Hepatic stellate cell (primary cell): ENCODE measurements at regions not wholly inside any gene's neighbourhood (a gene's known extent, or its start where the extent isn't known, plus 50 kb on each side); places are given as distances from the start of the nearest gene placed in this dataset.
"Not testable (repeated sequence)": the region's sequence is repeated elsewhere in the genome, so short reads cannot be mapped to it uniquely, and the experiment has no call there.

Experiments
- DNase-seq: peaks from one replicate; pipeline ENCODE4 v3.0.0; 2011; ENCODE audit warnings: low spot score

- no peak for DNase-seq
These were observed 425.6 kb upstream of the TNC start for GRCh38 chr9:115543511-115543910.

DNA sequence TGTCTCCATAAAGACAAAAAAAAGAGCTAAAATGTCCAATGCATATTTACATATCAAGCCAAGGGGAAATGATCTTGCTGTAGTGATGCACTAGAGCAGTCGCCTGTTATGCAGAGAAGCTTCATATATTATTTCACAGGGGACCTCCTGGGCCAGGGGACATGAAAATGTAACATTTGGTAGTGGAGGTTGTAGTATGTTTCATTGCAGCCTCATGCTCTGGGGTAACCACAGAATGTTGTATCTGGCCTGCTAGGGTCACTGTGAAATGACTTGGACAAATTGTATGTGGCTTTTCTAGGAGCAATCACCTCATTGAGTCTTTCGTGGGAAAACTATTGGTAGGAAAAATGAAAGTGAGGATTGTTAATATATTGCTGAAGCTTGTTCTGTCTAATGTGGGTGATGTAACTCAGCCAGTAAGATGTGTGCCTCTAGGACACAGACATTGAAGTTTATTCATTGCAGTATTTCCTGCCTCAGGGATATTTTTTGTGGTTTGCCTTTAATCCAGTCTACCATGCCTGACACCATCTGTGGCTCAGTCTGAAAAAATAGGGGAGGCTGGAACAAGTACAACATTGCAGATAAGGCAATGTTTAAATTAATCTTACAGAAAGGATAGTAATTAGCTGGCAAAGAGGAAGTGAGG is 430.8 kb upstream of the TNC start:
- no peak for DNase-seq

DNA sequence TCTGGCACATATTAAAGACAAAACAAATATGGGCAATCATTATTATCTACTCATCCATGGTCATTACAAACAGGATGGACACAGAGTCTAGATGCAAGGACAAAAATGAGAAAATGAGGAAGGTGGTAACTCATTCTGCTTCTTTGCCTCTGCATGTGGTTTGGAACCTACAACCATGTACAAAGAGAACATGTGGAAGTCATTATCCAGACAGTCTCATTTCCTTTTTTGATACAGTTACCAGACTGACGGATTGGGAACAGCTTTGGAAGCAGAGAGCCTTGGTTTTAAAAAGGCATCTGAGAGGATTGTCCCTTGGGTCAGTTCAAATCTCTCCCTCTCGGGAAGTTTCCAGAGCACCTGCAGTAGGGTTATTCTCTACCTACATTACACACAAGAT is 433.4 kb upstream of the TNC start:
- DNase-seq, result no peak

DNA sequence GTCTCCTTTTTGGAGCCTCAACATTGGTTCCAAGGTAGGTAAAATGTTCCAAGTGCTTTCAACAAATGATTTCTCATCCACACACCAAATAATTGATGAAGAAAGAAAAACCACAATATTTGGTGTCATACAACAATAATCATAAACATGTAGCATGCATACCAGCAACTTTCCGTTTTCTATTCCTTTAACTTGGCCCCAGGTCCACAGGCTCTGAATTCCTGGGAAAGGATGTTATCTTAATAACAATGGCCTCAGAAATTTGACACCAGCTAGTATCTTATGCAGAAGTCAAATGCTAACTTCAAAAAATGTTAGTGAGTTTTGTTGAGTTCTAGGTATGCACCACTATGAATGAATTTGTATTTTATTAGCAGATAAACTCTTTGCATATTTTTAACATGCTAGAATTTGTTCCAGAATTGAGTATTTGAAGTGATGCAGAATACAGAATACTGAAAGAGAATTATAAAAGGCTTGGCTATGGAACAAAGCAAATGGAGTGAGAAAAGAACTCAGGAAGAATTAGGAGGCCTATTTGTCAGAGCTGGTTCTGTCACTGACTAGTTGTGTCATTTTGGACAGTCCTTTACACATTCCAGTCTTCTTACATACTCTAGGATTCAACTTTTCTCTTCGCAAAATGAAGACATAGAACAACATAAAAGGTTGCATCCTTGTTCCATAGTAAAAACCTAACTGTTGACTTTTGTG is 435.3 kb upstream of the TNC start:
- DNase-seq, result no peak

DNA sequence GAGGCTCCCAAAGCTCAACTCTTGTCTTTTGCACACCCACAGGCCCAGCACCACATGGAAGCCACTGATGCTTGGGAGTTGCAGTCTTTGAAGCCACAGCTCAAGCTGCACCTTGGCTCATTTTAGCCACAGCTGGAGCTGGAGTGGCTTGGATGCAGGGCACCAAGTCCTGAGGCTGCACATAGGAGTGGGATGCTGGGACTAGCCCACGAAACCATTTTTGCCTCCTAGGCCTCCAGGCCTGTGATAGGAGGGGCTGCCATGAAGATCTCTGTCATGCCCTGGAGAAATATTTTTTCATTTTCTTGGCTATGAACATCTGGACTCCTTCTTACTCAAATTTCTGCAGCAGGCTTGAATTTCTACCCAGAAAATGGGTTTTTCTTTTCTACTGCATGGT is 438.5 kb upstream of the TNC start:
- DNase-seq, result no peak

GRCh38 chr9:115575147-115575546 is 457.2 kb upstream of the TNC start:
- DNase-seq, result no peak

- not testable (repeated sequence) for DNase-seq
These were observed 467.5 kb upstream of the TNC start for GRCh38 chr9:115585458-115585857.

DNA sequence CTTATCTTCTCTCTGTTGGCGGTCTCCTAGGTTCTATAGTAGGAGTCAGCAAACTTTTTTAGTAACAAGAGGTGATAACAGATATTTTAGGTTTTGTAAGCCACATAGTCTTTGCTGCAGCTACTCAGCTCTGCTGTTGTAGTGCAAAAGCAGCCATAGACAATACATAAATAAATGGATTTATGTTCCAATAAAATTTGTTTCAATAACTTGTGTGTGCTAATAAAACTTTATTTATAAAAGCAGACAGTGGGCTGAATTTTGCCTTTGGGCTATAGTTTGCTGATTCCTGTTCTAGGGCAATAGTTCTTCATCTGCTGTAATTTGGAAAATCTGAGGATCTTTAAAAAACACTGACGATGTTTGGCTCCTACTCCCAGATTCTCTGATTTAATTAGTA is 469.4 kb upstream of the TNC start:
- no peak for DNase-seq

DNA sequence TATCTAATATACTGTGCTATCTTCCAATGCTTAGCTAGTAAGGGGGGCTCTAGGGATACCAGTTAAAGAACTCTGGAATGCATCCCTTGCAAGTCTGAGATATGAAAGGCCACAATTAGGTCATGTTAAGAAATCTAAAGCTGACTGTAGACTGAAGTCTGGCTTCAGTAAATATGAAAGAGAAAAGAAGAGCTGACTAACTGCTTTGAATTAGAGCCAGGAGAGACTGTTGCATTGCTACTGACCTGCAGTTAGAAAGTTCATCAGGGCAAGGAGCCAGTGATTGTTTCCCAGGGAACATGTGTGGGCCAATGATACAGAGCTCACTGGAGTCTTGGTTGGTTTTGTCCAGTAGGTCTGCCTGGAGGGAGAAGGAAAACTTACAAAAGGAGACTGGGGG is 472.1 kb upstream of the TNC start:
- DNase-seq, result peak; percentile 57

- DNase-seq, result peak; percentile 67
These were observed 473.6 kb upstream of the TNC start for GRCh38 chr9:115591584-115591984.

DNA sequence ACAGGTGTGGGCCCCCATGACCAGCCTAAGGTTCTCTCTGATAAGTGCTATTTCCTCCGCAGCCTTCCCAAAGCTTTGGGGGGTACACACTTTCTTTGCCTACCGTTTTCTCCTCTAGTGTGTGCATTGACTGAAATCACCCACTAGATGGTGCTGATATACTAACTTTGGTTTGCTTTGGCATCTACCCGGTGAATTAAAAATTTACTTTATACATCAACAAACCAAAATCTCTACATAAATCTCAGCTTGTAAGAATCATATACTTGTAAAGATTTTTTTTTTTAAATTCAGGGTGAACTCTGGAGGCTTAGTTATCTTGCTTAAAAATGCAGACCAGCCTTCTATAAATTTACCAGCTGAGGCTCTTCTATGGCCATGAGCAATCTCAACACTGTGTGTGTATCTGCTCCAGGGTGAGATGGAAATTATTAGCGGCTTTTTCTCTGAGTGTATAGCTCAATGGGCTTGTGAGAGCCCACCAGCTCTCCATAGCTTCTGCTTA is 475.7 kb upstream of the TNC start:
- peak; percentile 19 for DNase-seq

GRCh38 chr9:115594557-115594956 is 476.6 kb upstream of the TNC start:
- no peak for DNase-seq

DNA sequence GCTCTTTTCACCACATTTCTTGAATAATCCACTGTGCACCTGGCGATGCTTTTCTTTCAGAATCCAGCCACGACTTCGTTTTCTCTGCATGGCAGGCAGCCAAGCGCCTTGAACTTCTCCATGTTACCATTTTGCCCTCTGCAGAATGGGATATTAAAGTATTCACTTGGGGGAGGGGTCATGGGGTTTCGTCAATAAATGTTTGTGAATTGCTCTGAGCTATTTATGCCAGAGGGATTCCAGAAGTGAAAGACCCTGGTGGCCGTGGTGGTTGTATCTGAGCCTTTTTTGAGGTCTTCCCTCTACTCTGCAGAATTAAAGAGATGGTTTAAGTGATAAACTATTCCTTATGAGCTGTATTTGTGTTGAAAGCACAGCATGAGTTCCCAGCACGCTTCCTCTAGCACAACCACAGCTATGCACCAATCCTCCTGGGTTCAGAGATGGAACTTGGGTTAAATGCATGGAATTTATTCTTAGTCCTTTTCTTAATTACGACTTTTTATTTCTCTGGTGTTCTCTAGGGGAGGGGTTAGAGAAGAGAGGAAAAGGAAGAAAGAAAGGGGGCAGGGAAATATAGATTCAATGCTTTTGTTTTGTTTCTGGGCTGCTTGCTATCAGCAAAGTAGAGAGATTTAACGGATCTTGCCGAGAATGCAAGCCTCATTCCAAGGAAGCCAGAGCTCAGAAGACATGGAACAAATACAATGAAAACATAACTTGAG is 478.2 kb upstream of the TNC start:
- DNase-seq, result peak; percentile 55

DNA sequence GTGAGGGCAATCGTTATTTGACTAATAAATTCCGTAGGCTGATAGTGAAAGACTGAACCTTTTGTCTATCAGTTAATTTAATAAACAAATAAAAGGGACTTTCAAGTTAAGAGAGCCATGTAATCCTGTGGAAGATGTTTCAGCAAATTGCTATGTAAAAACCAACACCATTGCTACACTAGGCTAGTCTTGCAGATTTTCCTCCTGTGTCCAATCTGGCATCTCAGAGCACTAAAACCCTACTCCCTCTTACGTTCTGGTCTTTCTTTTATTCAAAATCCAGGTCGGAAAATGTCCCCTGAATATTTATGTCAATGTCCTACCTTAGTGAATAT is 478.8 kb upstream of the TNC start:
- no peak for DNase-seq

DNA sequence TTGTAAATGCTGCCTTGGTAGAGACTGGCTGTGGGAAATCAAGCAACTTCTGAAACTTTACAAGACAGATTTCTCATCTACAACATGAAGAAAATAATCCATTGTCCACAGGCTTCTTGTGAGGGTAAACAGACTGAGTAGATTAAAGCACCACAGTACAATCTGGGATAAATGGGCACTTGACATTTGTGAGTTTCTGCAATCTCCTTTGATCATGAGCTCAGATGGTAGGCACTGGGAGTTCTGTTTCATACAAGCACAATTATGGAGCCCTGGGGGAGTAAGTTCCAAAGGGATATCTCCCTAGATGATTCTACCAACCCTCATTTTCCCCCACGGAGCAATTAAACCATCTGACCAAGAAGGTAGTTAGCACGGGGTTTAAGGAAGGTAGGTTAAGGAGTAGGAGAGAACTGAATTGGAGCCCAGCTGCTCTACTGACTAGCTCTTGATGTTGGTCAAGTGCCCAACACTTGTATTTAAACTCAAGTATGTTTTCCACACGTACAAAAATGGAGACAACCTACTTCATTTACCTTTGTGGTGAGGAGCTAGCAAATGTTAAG is 479.5 kb upstream of the TNC start:
- no peak for DNase-seq

DNA sequence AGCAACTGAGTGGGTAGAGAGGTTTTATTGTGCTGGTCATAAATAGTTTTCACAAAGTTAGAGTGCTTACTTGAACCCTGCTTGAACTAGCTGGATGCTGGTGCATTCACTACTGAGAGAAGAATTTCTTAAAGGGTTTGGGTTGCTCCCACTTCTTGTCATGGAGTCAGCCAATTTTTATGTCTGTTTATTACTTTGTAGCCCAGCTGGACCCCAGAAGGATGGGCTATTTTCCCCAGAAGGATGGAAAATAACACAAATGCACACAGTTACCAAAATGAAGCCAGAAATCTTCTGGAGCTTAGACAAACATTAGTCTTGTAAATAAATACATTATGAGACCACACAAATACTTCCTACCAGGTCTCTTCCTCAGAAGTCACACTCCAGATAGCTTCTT is 480.8 kb upstream of the TNC start:
- DNase-seq, result no peak

GRCh38 chr9:115599898-115600297 is 481.9 kb upstream of the TNC start:
- no peak for DNase-seq

- DNase-seq, result no peak
These were observed 483.5 kb upstream of the TNC start for GRCh38 chr9:115601434-115601833.

- peak; percentile 32 for DNase-seq
These were observed 487.0 kb upstream of the TNC start for GRCh38 chr9:115604831-115605483.

DNA sequence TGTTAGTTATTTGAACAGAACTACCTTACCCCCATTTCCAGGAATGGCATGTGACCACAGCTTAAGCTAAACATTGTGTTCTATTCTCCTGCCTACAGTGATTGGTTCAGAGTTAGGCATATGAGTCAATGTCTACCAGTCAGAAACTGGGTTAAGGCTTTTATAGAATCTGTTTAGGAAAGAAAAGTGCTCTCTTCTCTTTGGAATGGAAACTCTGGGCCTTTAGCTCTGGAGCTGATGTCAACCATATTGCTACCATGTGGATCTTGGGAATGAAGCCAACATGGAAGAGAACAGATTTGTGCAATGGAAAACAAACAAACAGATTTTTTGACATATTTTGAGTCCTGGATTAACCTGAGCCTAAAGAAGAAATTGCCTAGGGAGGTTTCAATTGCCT is 488.9 kb upstream of the TNC start:
- DNase-seq, result no peak

DNA sequence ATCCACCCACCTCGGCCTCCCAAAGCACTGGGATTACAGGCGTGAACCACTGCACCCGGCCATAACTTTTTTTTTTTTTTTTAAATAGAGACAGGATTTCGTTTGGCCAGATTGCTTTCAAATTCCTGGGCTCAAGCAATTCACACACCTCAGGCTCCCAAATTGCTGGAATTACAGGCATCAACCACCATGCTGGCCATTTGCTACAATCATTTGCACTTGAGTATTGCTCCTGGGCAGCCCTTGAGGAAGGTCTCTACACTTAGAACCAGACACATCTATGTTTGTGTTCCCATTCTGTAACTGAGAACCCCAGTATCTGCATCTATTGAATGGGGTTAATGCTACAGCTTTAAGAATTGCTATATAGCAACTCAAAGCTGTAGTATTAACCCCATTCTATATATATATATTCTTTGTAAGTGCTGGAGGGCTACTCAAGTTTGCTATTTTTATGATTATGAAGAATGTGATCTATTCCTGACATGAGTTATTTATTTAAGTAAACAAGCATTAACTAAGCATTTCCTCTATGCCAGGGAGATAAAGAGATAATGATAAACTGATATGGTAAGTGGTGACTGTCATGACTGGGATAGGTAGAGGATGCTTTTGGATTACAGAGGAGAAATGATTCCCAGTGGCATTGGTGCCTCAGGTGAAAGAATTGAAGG is 496.5 kb upstream of the TNC start:
- no peak for DNase-seq

DNA sequence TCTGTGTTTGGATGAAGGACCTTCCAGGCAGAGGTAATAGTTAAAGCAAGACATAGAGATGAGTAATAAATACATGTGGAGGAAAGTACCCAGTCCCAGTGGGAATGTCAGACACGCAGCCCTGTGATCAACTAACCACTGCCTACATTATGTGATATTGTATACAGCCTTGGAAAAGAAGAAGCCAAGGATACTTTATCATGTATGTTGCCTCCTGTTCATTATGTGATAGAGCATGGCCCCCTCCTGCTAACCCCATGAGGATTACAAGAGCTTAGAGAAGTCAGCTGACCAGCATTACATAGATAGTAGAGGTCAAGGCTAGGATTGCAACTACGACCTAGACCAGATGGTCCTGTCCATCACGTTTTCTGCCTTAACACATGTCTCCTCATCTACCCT is 497.0 kb upstream of the TNC start:
- DNase-seq, result no peak
